Activated CD4-positive, alpha-beta T cell treated with anti-CD3 and anti-CD28 coated beads, Interleukin-2, Interleukin-4, amounts not matched to agents 100 ng/mL and 50 ng/mL, durations not matched to agents 16 hours and 8 hours (primary cell): ENCODE measurements at regions not wholly inside any gene's neighbourhood (a gene's known extent, or its start where the extent isn't known, plus 50 kb on each side); places are given as distances from the start of the nearest gene placed in this dataset.
"Not testable (repeated sequence)": the region's sequence is repeated elsewhere in the genome, so short reads cannot be mapped to it uniquely, and the experiment has no call there.

ENCODE experiments used
- DNase-seq: peaks from one replicate; pipeline ENCODE4 v3.0.0-alpha.2; 2020; ENCODE audit warnings: low spot score

DNA sequence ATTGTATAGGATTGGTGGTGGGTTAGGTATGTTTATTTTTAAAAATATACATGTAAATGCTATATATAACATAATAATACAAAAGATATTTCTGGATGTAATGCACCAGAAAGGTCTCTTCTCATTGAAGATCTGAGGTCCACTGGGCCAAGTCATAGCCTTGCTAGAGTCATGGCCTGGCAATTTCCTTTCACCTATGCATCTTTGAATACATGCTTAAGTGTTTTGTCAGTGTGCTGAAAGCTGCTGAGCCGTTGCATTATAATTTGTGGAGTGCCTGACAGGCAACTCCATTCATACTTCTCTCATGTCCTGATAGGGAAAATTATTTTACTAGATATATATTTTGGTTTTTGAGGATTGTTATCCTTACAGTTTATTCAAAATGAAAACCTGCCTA is 410.2 kb upstream of the CT83 start:
- DNase-seq = no peak

DNA sequence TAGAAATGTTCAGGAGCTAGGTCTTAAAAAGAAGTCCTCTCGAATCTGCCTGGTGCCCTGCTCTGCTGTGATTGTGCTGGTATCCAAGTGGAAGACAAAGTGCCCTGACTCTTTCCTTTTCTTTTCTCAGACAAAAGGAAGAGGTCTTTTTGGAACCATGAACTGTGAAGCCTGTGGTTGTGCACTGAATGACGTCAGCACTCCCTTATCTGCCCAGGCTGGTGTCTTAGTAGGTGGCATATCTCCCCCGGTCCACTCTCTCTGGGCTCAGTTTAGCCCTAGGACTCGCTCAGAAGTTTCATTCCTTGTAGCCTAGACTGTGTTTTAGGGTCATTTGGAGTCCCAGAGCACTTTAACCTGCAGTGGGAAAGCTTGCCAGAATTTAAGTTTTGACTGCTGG is 400.3 kb upstream of the CT83 start:
- no peak for DNase-seq

DNA sequence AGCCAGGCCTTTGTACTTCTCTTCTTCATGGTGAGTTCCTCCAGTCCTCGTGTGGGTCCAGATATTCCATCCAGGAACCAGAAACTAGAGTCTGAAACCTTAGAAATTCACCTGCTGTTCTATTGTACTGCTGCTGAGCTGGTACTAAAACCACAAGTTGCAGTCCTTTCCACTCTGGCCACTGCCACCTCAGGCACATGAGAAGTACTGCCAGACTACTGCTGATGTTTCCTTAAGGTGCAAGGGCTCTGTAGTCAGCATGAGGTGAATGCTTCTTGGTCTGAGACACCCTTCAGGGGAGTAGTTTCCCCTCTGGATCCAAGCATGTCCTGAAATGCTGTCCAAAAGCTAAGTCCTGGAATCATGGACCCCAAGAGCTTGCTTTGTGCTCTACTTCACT is 399.6 kb upstream of the CT83 start:
- DNase-seq = no peak

DNA sequence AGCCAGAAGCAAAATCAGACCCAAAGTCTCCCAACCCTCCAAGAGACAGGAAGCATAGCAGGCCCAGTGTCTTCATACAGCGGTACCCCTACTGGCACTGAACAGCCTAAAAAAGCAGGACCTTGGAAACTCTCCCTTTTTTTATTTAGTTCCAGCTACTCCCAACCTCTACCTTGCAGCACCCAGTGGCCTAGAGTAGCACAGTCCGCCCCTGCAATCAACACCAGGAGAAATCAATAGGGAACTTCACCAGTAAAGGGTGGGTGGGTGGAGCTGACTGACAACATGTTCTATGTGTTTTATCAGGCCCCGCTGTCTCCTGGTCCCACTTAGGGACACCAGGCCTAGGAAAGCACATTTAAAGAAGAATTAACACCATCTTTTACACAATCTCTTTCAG is 378.5 kb upstream of the CT83 start:
- DNase-seq = no peak

DNA sequence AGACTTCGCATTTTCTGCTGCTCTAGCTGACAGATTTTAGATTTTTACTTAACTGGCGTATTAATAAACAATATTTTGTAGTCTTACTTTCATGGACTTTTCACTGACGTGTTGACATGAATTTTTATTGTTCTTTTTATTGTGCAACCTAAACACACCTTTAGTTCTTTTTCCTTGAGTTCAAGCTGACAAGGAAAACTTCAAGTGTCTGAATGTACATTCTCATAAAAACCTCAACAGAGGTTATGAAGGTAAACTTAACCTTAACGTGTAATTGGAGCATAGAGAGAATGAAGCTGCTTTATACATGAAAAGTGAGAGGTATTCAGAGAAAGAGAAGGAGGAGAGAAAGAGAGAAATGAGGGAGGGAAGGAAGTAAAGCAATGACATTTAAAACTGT is 364.3 kb upstream of the CT83 start:
- no peak for DNase-seq

DNA sequence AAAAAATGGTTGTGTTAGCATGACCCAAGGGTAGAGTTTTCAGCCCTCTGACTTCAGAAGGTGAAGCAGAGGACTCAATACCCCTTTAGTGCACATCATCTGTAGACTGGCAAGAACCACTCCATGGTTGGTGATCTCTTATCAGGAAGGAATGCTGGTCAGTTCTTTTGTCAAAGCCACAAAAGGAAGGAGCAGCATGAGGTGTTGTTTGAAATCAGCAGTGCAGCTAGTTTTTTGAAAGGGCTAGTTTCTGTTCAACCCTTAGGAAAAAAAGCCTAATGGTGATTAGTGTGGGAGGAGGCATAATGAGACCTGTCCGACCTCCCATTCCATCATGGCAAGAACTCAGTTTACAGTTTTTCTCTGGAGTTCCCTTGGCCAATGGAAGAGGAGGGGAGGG is 362.0 kb upstream of the CT83 start:
- no peak for DNase-seq

DNA sequence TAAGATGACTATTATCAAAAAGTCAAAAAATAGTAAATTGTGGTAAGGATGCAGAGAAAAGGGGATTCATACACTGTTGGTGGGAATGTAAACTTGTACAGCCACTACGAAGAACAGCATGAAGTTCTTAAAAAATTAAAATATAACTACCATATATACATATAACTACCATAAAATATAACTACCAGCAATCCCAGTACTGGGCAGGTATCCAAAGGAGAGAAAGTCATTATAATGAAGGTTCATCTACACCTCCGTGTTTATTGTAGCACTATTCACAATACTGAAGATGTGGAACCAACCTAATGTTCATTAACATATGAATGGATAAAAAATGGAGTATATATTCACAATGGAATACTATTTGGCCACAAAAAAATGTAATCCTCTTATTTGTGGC is 360.9 kb upstream of the CT83 start:
- DNase-seq = no peak

DNA sequence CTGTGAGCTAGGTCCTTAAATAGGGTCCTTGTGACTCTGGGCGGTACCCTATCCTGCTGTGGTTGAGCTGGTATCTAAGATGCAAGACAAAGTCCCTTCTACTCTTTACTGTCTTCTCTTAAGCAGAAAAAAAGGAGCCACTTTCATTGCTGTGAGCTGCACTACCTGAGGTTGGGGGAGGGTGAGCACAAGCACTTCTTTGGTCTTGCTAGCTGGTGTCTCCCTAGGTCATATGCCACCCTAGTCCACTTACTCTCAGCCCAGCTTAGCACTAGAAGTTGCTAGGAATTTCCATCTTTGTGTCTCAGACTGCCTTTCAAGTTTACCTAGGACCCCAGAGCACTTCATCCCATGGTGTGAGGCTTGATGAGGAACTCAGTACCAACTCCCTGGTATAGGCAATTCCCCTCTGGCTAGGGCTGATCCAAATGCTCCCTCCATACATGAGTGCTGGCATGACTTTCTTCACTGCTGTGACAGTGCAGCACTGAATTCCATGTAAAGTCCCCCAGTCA is 343.6 kb upstream of the CT83 start:
- no peak for DNase-seq

DNA sequence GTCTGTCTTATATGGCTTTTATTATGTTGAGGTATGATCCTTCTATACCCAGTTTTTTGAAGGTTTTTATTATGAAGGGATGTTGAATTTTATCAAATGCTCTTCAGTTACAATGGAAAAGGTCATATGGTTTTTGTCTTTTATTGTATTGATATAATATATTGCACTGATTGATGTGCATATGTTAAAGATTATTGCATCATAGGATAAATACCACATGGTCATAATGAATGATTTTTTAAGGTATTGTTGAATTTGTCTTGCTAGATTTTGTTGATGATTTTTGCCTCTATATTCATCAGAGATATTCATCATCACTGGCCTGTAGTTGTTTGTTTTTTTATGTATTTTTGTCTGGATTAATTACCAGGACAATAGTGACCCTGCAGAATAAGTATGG is 339.2 kb upstream of the CT83 start:
- DNase-seq = no peak

DNA sequence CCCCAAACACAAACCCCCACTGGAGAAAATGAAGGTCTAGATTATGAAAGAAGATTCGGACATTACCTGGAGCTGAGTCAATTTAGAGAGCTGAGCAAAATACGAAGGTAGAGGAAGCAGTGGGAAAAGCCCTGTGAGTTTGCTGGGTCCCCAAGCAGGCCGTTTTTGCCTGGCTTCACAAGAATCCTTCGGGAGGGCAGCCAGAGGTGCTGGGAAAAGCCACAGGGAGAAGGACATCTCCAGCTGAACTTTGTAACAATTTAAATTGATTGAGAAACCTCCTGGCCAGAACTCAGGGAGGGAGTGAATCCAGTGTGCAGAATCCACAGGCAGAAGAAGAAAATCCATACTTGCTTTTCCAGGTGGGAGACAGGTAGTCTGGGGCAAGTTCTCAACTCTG is 319.1 kb upstream of the CT83 start:
- no peak for DNase-seq

DNA sequence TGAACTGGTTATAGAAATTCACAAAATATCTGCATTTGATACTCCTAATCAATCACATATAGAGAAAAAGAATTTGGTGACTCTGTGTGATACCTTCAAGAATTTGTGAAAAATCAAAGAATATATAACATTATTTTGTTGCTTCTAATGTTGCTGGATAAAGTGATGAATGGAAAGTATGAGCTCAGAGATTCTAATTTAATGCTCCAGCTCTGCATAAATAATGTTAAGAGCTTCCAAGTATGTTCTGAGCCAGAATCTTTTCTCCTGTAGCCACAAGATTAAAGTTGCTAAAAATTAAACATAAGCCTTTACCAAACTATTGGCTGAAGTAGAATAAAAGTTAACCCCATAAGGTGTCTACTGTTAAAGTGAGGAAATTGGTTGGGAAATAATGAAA is 294.7 kb upstream of the CT83 start:
- no peak for DNase-seq

DNA sequence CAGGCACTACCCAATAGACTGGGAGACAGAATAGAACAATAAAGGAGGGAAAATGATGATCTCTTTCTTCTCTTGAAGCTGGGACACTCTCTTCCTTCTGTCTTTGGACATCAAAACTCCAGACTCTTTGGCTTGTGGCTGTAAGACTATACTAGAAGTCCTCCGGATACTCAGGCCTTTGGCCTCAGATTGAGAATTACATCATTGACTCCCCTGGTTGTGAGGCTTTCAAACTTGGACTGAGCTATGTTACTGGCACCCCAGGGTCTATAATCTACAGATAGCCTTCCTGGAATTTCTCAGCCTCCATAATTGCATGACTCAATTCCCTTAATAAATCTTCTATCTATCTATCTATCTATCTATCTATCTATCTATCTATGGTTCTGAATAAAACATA is 294.2 kb upstream of the CT83 start:
- DNase-seq = no peak

DNA sequence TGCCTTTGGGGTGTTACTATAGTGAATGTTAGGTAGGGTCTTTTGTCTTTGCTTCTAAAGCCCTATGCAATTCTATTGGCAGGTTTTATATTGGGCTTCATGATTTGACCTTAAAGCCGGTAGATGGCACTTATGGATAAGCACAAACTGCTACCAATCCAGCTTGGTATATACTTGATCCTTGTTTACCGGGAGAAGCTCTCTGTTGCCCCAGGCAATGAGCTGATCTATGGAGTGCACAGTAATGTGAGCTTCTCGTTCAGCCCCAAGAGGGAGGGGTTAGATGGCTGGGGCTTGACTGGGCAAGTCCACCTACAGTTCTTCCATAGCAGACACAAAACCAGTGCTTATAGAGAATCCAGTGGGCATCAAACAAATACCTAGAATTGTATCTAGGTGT is 287.2 kb upstream of the CT83 start:
- DNase-seq = no peak

DNA sequence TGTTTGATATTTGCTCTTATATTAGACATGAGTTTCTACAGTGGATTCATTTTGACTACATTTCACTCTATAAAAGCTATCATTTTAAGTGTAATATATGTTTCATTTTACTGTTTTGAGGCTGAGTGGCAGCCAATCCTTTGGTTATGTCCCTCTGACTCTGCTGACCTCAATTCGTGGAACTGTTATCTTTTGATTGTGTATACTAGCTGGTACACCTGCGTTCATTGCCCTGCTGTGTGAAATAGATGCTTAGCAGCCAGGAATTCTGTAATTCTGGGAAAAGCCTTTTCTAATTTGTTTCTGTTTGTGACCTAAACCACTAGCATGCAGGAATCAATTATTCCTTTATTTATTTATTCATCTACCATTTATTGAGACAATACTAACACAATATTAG is 269.4 kb upstream of the CT83 start:
- no peak for DNase-seq

DNA sequence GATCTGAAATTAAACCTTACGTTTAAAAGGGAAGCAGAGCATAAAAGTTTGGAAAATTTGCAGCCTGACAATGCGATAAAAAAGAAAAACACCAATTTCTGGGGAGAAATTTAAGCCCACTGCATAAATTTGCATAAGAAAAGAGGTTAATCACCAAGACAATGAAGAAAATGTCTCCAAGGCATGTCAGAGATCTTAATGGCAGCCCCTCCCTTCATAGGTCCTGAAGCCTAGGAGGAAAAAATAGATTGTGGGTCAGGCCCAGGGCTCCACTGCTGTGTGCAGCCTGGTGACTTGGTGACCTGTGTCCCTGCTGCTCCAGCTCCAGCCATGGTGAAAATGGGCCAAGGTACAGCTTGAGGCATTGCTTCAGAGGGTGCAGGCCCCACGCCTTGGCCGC is 264.0 kb upstream of the CT83 start:
- DNase-seq = no peak

DNA sequence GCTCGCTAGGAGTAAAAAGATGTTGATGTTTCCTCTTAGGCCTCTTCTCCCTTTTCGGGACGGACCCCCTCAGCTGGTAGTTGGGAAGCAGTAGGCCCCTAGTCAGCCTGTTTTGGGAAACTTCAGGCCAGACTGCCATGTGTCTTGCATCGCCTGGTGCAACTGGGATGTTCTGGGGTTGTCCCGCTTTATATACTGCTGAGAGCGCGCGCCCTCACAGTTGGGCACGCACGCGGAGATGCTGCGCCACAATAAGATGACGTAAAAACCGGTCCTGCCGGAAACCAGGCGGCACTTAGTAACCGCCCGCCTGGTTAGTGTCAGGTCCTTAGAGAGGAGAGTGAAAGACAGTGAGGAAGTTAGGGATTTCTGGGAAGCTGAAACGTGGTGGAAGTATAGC is 231.3 kb upstream of the CT83 start:
- DNase-seq = no peak

DNA sequence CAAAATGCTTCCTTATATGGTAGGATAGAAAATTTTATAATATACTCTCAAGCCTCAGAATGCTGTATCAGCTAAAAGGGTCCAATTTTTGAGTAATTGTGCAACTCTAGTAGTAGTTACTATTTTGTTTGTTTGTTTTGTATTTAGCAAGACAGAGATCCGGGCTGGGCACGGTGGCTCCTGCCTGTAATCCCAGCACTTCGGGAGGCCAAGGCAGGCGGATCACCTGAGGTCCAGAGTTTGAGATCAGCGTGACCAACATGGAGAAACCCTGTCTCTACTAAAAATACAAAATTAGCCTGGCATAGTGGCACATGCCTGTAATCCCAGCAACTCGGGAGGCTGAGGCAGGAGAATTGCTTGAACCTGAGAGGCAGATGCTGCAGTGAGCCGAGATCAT is 216.8 kb upstream of the CT83 start:
- DNase-seq = not testable (repeated sequence)

DNA sequence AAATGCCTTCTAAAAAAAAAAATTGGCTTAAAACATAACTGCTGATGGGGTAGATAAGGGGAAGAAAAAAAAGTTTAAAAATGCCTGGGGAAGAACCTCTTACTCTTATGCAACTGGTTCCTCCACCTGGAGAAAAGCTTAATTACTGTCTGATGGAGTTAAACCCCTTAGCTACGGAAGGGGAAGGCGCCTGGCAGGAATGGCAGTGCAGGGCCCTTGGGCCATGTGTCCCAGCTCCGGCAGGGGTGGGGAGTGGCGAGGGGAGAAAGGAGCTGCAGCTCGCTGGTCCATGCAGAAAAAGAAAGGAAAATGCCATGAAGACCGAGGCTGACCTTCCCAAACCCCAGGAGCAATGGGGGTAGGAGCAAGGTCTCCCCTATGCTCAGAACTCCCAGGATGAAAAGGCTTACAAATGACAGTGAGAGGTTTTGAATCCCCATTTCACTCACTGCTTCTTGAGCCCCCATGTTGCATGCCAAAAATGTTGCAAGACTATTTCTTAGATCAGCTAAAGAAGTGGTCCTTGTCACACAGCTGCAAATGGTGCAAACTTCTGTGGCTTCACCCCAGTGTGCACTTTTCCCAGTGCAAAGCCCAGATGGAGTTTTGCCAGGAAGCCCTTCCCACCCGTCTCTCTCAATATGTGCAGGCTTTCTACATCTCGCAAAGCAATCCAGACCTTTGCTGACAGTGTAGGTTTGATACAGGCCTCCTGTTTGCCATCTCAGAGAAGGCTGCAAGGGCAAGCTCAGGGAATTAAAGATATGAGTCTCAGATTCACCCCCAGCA is 204.8 kb upstream of the CT83 start:
- no peak for DNase-seq

DNA sequence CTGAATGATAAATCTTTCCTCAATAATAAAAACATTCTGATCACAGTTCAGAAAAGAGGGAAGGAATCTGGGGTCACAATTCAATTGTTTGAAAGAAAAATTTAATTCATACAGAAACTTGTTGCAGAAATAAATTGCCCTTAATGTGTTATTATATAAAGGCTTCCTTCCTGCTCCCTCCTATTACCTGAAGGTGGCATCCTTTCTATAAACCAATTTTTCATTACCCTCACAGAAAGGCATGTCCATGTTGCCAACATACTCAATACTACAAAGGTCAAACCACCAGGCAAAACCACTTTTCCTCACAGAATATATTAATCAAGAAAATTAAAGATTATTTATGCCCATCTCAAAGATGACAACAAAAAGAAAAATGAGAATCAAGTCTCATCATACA is 194.3 kb upstream of the CT83 start:
- DNase-seq = no peak

DNA sequence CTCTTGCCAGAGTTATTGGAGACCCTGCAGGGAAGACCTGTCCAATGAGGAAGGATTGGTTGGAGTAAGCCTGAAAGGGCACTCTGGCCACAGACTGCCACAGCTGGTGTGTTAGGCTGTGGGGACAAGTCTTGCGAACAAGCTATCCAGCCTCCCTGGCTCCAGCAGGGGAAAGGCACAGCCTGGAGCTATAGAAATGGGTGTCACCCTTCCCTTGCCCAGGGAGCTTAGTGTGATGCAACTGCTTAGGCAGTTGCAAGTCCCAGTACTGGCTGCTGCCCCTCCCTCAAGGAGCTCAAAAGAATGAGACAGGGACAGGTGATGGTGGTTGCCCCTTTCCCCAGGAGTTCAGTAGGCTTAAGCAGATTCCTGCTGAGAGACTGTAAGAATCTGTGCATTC is 165.7 kb upstream of the CT83 start:
- no peak for DNase-seq

DNA sequence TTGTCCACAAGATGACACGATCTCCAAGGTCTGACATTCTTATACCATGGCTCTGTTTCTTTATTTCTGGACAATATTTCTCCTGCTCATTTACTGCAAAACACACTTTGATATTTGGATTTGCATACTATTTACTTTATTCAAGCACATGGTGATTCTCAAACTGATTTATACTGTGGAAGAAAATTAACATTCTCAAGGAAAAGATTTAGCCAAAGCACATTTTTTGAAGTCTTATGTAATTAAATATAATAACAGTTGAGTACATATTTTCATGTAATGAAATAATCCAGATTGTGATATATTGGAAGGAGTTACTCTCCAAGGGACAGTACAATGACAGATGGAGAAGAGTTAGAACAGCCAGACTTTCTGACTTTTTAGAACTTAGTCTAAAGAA is 155.8 kb upstream of the CT83 start:
- DNase-seq = no peak

DNA sequence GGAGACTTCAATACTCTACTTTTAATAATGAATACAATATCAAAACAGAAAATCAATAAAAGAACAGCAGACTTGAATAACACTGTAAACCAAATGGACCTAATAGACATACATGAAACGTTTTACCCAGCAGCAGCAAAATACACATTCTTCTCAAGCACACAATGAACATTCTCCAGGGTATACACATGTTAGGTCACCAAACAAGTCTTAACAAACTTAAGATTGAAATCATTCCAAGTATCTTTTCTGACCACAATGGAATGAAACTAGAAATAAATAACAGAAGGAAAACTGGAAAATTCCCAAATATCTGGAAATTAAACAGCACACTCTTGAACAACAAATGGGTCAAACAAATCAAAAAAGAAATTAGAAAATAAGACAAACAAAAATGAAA is 145.0 kb upstream of the CT83 start:
- DNase-seq = no peak

DNA sequence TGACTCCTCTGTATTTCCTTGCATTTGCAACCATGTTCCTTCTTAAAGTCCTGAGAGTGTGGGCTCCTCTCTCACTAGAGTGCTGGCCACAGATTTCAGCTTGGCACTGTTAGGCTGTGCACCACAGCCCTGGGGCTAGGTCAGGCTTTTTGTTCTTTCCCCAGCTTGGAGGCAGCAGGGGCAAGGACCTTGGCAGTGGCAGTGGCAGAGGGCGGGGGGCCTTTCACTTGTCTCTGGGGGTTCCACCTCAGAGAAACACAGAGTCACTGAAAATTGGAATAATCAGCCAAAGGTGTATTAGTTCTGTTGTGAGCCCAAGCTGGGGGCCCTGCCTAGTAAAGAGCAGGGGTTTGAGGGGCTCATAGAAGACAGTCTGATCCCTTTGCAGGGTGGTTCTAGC is 142.8 kb upstream of the CT83 start:
- no peak for DNase-seq

DNA sequence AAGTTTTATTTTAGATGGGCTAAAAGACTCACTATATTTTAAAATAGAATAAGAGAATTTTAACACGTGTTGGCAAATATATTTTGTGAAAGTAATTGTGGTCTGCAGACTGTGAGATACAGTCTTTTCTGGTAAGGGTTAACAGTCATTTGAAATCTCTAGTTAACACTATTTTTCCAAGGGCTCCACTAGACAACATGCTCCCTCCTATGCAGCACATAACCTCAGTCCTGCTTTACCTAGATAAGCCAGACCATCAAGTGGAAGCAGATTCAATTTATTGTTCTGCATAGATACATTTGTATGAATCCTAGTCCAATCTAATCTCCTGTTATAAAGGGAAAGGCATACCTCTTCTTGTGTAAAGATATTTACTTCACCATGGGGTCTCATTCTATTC is 133.2 kb upstream of the CT83 start:
- no peak for DNase-seq
